ENCODE measurements at regions not wholly inside any gene's neighbourhood (a gene's known extent, or its start where the extent isn't known, plus 50 kb on each side); places are given as distances from the start of the nearest gene placed in this dataset.
A peak's percentile ranks its signal among the peaks of the same experiment; 100 is the strongest.
"Not testable (repeated sequence)": the region's sequence is repeated elsewhere in the genome, so short reads cannot be mapped to it uniquely, and the experiment has no call there.

DNA sequence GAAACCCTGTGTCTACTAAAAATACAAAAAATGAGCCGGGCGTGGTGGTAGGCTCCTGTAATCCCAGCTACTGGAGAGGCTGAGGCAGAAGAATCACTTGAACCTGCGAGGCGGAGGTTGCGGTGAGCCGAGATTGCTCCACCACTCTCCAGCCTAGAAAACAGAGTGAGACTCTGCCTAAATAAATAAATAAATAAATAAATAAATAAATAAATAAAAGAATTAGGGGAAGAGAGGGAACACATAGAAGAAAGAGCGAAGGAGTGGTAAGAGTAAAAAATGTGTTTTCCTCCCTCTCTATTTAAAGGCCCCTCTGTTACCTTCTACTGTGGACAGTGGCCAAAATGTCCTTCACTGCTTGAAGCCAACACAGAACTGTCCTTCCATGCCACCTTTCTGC is 103.9 kb upstream of the SOX21 start:
- DNase-seq (ENCODE audit: low spot score) = no peak

DNA sequence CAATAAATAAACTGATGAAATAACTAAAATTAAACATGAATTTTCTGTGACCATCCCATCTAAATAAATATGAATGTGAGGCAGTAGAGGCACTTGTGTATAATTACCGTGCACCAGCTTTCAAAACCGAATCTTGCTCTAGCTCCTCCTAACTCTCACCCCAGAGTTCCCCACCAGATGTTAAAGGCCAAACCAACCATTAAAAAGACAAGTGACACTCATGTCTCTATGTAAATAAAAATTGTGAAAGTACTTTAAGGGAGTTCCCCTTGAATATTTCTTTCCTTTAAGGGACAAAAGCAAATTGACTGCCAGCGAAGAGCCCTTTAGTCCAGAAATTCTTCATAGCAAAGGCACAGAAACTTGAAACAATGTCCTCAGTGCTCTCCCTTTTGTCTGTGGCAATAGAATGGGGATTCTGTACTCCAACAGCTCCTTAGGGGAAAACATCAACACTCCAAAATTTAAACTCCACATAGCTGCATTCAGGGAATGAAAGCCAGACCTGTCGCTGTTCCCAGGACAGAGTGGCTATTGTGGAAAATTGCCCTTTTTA is 101.7 kb upstream of the SOX21 start:
- no peak for DNase-seq (ENCODE audit: low spot score)

DNA sequence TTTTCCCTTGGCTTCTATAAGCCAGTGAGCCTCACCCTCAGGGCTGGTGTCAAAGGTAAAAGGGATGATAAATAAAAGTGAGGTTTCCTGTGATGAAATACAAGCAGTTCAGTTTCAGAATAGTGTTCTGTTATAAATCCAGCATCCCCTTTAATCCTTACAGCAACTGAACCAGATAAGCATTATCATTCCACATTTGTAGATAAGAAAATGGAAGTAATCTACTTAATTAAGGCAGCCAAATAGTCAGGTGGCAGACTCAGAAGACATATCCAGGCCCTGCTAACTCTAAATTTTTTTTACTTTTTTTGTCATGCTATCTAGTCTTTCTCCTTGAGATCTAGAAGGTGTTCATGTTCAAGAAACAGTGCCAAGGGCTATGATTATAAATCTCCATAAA is 99.4 kb upstream of the SOX21 start:
- DNase-seq (ENCODE audit: low spot score) = no peak

DNA sequence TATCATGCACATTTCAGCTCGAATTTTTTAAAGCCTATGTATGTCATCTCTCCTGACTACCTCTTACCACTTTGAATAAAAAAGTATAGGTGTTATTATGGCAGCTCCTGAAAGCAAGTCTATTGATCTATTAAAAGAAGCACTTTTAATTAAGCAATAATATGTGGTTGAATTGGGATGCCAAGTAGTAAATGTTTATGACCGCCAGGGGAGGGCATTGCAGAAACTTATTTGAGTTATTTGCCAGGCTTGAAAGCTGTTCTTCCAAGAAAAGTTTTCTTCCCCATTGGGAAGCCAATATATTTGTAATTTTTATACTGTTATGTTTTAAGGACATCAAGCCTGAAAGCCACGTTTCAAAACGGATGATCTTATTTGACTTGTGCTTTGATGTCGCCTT is 88.1 kb upstream of the SOX21 start:
- peak; percentile 6 for DNase-seq (ENCODE audit: low spot score)

DNA sequence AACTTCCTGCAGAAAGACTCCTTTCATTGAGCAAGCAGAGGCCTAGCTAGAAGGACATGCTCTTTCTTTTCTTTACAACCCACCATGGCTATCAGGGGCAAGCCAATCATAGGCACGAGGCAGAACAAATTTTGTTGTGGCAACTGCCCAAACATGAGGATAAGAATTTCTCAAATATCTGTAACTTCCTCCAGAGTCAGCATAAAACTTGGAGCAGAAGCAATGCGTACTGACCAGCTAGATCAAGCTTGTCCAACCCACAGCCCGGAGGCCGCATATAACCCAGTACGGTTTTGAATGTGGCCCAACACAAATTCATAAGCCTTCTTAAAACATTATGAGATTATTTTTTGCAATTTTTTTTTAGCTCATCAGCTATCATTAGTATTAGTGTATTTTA is 87.0 kb upstream of the SOX21 start:
- DNase-seq (ENCODE audit: low spot score) = no peak

DNA sequence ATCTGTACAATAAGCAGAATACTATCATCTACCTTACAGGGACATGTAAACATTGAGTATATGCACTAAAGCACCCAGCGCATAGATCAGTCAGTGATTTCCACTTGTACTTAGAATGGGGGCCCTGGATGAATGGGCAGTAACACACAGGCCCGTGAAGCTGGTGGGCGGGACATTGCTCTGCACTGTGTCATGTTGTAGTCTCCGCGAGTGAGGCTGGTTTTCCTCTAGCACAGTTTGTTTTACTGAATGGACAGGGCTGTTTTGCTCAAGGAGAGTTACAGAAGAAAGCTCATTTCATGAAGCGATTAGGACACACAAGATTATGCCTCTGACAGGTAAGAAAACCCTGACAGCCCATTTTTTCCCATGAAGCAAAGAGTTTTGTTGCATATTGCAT is 86.4 kb upstream of the SOX21 start:
- no peak for DNase-seq (ENCODE audit: low spot score)

DNA sequence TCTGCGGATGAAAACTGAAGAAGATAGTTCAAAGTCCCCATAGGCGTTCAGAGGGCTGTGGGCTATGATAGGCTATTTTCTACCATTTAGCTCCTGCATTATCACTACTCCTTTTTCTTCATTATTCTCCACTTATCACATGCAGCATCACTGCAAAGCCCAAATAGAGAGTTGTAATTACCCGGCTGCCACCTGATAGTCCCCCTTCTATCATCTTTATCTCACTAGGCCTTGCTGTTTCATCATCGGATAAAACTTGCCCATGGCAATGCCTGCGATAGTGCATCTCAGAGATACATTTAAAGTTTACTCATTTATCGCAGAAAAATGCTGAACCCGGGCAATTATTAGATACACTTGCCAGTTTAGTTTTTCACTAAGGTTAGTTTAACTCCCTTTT is 82.9 kb upstream of the SOX21 start:
- no peak for DNase-seq (ENCODE audit: low spot score)

DNA sequence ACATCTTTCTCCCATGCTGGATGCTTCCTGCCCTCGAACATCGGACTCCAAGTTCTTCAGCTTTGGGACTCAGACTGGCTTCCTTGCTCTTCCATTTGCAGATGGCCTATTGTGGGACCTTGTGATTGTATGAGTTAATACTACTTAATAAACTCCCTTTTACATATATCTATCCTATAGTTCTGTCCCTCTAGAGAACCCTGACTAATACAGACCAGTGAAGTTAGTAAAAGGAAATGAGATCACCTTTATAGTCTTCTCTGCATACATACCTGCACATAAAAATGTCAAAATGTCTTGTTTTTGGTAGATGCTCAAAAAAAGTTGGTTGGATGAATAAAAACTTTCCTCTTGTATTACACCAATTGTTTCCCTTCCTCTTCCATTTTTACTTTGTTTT is 73.9 kb upstream of the SOX21 start:
- not testable (repeated sequence) for DNase-seq (ENCODE audit: low spot score)

DNA sequence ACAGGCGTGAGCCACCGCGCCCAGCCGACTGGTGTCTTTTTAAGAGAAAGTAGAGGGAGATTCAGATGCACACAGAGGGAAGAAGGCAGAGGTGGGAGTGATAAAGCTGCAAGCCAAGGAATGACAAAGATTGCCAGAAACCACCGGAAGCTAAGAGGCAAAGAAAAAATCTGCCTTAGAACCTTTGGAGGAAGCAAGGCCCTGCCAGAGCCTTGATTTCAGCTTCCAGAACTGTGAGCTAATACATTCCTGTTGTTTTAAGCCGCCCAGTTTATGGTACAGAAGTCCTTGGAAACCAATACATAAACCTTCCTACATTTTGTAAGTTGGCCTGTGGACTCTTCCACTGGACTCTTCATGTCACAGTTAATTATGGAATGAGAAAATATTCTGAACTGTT is 71.7 kb upstream of the SOX21 start:
- DNase-seq (ENCODE audit: low spot score) = no peak

DNA sequence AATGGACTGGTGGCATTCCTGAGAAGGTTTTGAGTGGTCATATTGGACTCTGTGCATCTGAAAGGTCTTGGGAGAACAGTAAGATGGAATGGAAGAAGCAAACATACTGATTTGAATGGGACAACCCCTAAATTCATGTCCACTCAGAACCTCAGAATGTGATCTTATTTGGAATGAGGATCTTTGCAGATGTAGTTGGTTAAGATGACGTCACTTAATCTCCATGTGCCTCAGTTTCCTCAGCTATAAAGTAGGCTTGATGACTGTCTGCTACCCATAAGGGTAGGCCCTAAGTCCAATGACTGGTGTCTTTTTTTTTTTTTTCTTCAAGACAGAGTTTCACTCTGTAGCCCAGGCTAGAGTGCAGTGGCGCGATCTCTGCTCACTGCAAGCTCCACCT is 71.1 kb upstream of the SOX21 start:
- DNase-seq (ENCODE audit: low spot score) = no peak

DNA sequence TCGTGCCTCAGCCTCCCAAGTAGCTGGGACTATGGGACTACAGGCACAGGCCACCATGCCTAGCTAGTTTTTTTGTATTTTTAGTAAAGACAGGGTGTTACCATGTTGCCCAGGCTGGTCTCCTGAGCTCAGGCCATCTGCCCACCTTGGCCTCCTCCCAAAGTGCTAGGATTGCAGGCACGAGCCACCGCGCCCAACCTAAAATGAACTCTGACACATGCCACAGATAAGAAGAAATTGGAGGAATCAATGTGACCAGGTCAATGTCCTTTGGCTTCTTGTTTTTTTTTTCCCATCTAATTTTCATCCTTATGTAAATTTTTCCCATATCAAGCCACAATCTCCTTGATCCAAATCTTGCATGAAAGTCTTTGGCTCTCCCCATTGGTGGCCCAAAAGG is 68.1 kb upstream of the SOX21 start:
- DNase-seq (ENCODE audit: low spot score) = no peak

DNA sequence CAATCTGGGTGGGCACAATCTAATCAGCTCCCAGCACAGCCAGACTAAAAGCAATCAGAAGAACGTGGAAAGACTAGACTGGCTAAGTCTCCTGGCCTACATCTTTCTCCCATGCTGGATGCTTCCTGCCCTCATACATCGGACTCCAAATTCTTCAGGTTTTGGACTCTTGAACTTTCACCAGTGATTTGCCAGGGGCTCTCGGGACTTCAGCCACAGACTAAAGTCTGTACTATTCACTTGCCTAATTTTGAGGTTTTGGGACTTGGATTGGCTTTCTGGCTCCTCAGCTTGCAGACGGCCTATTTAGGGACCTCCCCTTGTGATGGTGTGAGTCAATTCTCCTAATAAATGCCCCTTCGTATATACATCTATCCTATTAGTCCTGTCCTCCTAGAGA is 66.6 kb upstream of the SOX21 start:
- DNase-seq (ENCODE audit: low spot score) = no peak

DNA sequence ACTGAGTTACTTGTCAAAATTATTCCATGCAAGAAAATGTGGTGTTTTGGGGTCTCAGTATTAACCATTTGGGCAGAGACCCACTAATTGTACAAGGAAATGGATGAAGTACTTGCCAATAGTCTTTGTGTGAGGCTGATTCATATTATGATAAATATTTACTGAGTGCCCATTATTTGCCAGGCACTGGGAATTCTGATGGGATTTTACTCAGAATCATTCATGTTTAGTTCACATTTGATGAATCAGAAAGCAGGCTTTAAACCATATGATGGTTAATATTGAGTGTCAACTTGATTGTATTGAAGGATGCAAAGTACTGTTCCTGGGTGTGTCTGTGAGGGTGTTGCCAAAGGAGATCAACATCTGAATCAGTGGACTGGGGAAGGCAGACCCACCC is 66.2 kb upstream of the SOX21 start:
- no peak for DNase-seq (ENCODE audit: low spot score)

DNA sequence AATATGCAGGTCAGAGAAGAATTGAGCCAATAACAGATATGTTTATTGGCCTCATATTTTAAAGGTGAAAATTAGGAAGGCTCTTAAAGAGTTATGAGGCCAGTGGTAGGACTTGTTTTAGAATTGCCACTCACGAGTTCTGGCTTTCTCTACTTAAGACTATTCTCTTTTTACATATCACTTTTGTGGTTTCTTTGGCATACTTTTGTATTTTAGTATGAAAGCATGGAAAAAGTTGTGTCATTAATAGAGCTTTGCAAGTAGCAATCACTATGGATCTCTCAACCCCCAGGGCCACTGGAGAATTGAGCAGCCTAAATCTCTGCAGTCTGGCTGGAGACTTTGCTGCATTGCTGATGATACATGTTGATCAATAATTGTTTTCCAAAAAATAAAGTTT is 64.6 kb upstream of the SOX21 start:
- no peak for DNase-seq (ENCODE audit: low spot score)

DNA sequence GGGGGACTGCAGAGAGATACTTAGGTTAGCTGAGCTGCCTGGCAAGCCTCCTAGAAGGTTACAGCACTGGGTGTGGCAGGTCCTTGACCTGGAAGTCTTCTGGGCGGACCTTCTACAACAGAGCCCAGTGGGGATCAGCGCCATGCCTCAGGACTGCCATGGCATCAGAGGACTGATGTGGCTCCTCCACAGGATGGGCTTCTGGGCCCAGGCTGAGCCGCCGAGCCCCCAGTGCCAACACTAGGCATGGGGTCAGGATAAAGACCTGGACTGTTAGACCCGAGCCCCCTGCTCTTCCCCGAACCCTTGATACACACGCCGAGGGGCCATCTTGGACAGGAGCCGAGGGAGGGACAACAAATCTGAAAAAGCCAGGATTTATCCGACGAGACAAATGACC is 64.0 kb upstream of the SOX21 start:
- DNase-seq (ENCODE audit: low spot score) = no peak

DNA sequence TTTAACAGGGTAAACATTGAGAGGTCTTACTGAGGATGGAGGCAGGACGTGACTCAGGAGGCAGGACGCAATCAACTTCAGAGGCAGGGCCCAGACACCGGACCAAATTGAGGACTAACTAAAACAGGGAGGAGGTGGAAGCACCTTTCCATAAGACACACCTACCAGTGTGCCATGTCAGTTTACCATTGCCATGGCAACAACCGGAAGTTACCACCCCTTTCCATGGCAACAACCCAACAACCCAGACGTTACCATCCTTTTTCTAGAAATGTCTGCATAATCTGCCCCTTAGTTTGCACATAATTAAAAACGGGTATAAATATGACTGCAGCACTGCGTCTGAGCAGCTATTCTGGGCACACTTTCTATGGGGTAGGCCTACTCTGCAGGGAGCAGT is 53.5 kb upstream of the SOX21 start:
- DNase-seq (ENCODE audit: low spot score) = no peak

DNA sequence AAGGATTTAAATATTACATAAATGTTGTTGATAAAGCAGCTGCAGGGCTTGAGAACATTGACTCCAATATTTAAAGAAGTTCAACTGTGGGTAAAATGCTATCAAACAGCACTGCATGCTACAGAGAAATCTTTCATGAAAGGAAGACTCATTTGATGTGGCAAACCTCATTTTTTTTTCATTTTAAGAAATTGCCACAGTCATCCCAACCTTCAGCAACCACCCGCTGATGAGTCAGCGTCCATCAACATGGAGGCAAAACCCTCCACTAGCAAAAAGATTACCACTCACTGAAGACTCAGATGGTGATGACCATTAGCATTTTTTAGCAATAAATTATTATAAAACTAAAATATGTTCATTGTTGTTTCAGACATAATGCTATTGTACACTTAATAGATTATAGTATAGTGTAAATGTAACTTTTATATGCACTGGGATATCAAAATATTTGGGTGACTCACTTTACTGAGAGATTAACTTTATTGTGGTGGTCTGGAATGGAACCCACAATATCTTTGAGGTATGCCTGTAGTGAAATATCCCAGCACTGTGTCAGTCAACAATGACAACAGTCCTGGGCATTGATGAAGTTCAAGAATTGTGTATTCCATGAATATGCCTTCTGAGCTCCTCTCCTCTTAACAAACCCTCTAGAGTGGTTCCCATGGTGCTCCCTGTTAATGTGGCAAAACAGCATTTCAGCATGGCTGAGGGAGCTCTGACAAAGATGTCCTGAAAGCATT is 52.4 kb upstream of the SOX21 start:
- DNase-seq (ENCODE audit: low spot score) = no peak

Measured in Ammon's horn (tissue), 1 donor.